ENCODE measurements at regions not wholly inside any gene's neighbourhood (a gene's known extent, or its start where the extent isn't known, plus 50 kb on each side); places are given as distances from the start of the nearest gene placed in this dataset.

DNA sequence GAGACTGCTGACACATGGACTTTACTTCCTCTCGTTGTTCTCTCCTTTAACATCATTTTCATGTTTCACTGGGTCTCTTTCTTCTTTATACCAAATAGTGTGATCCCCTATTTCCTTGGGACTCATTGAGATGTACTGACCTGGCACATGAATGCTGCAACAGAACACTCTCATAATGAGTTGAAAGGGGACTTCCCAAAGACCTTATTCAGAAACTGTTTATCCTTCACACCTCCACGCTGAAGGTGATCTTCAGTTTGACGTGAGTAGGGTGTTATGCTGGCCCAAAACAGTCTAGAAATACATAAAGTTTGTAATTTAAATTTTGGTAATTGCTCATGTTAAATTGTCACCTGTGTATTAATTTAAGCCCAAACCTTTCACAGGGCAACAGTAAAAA lies 1096.8 kb upstream of the GYPC start:
- no peak for TF ChIP-seq CTCF (conservative IDR thresholded peaks at IDR 0.05; ENCODE audit: low read depth, low read length)
- TF ChIP-seq EZH2 (IDR thresholded peaks at IDR 0.05; ENCODE audit: borderline replicate concordance, low read depth, low read length, poor library complexity, severe bottlenecking) = no peak
